Astrocyte (in vitro differentiated cells and primary cell): ENCODE measurements at regions not wholly inside any gene's neighbourhood (a gene's known extent, or its start where the extent isn't known, plus 50 kb on each side); places are given as distances from the start of the nearest gene placed in this dataset.

Experiments used
- DNase-seq: peaks from one replicate; pipeline ENCODE4 v3.0.0-alpha.2; 2010; ENCODE audit warnings: low read depth
- FAIRE-seq: peaks from 2 replicates; lab custom pipeline; 2011; peaks lifted over from hg19 to GRCh38; lab: Jason Lieb, UNC
- H2AFZ ChIP-seq: 2 replicates; pipeline ENCODE4 v1.6.0; 2012; ENCODE audit warnings: low read depth, low read length, inconsistent platforms
- H3K27ac ChIP-seq: 2 replicates; pipeline ENCODE4 v1.5.1; 2011; ENCODE audit warnings: low read depth, low read length, inconsistent platforms
- H3K27me3 ChIP-seq: 2 replicates; pipeline ENCODE4 v1.6.0; 2011; ENCODE audit warnings: low read length, inconsistent platforms; ENCODE audit not compliant: insufficient read depth
- H3K36me3 ChIP-seq: 2 replicates; pipeline ENCODE4 v1.5.1; 2011; ENCODE audit warnings: low read length, inconsistent platforms; ENCODE audit not compliant: insufficient read depth
- H3K4me1 ChIP-seq: 2 replicates; pipeline ENCODE4 v1.5.1; 2011; ENCODE audit warnings: low read length, inconsistent platforms; ENCODE audit not compliant: insufficient read depth
- H3K4me2 ChIP-seq: 2 replicates; pipeline ENCODE4 v1.6.0; 2012; ENCODE audit warnings: low read length, inconsistent platforms
- H3K4me3 ChIP-seq: 2 replicates; pipeline ENCODE4 v1.5.1; 2011; ENCODE audit warnings: low read depth, mild to moderate bottlenecking, low read length, inconsistent platforms; ENCODE audit not compliant: insufficient read depth
- H3K79me2 ChIP-seq: 2 replicates; pipeline ENCODE4 v1.6.0; 2012; ENCODE audit warnings: mild to moderate bottlenecking, low read length, inconsistent platforms; ENCODE audit not compliant: insufficient read depth
- H3K9ac ChIP-seq: 2 replicates; pipeline ENCODE4 v1.6.0; 2012; ENCODE audit warnings: mild to moderate bottlenecking, low read length, inconsistent platforms
- H3K9me3 ChIP-seq: 2 replicates; pipeline ENCODE4 v1.5.1; 2012; ENCODE audit warnings: low read depth, mild to moderate bottlenecking, low read length, inconsistent platforms; ENCODE audit not compliant: insufficient read depth
- H4K20me1 ChIP-seq: 2 replicates; pipeline ENCODE4 v1.6.0; 2012; ENCODE audit warnings: low read length, inconsistent platforms; ENCODE audit not compliant: insufficient read depth
- H3K27ac Mint-ChIP-seq: one replicate; pipeline ENCODE4 v1.8.0; 2021; ENCODE audit warnings: mild to moderate bottlenecking, mixed read lengths; ENCODE audit not compliant: unreplicated experiment
- H3K27me3 Mint-ChIP-seq: one replicate; pipeline ENCODE4 v1.8.0; 2021; ENCODE audit warnings: low read depth, mixed read lengths; ENCODE audit not compliant: unreplicated experiment
- H3K36me3 Mint-ChIP-seq: one replicate; pipeline ENCODE4 v1.8.0; 2021; ENCODE audit warnings: low read depth, mixed read lengths; ENCODE audit not compliant: unreplicated experiment
- H3K4me1 Mint-ChIP-seq: one replicate; pipeline ENCODE4 v1.8.0; 2021; ENCODE audit warnings: low read depth, mixed read lengths; ENCODE audit not compliant: unreplicated experiment
- H3K4me3 Mint-ChIP-seq: one replicate; pipeline ENCODE4 v1.8.0; 2021; ENCODE audit warnings: mild to moderate bottlenecking, moderate library complexity, mixed read lengths; ENCODE audit not compliant: unreplicated experiment
- H3K9me3 Mint-ChIP-seq: one replicate; pipeline ENCODE4 v1.8.0; 2021; ENCODE audit warnings: mild to moderate bottlenecking, mixed read lengths; ENCODE audit not compliant: unreplicated experiment
- EZH2 ChIP-seq: IDR thresholded peaks from 2 replicates; pipeline ENCODE4 v1.6.1; 2012; ENCODE audit warnings: mild to moderate bottlenecking, low read length, inconsistent platforms; ENCODE audit not compliant: insufficient read depth
- TF ChIP-seq, protein P1 (sequence below): IDR thresholded peaks from 2 replicates; pipeline ENCODE4 v1.5.1; 2011; ENCODE audit warnings: low read depth, mild to moderate bottlenecking, inconsistent platforms, low read length, moderate library complexity; ENCODE audit not compliant: insufficient read depth

DNA sequence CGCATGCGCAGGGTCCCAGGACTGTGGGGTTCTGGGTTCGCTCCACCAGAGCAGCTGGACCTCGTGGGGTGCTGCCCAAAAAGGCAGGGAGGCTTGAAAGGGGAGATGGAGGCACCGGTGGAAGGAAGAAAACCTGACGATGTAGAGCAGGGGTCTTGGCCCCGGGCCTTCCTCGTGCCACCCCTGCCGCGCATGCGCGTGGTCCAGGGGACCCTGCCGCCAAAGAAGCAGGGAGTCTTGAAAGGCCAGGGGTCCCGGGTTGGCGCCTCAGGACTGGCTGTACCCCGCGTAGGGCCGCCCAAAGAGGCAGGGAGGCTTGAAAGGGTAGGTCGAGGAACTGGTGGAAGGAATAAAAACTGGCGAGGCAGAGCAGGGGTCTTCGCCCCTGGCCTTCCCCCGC lies 321.0 kb downstream of the ALG10 start:
- no peaks in the 10 kb centered on the region for H3K36me3 Mint-ChIP-seq
- TF ChIP-seq, protein P1, sequence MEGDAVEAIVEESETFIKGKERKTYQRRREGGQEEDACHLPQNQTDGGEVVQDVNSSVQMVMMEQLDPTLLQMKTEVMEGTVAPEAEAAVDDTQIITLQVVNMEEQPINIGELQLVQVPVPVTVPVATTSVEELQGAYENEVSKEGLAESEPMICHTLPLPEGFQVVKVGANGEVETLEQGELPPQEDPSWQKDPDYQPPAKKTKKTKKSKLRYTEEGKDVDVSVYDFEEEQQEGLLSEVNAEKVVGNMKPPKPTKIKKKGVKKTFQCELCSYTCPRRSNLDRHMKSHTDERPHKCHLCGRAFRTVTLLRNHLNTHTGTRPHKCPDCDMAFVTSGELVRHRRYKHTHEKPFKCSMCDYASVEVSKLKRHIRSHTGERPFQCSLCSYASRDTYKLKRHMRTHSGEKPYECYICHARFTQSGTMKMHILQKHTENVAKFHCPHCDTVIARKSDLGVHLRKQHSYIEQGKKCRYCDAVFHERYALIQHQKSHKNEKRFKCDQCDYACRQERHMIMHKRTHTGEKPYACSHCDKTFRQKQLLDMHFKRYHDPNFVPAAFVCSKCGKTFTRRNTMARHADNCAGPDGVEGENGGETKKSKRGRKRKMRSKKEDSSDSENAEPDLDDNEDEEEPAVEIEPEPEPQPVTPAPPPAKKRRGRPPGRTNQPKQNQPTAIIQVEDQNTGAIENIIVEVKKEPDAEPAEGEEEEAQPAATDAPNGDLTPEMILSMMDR, result no peak
- no peak for TF ChIP-seq EZH2
- Histone ChIP-seq H3K27ac (no peak overlapping the region), H3K79me2 (no peaks in the 10 kb centered on the region), H3K9ac (no peak overlapping the region), H3K4me1 (no peaks in the 10 kb centered on the region), H3K36me3 (no peaks in the 10 kb centered on the region), H4K20me1 (no peaks in the 10 kb centered on the region), H3K27me3 (no peaks in the 10 kb centered on the region), H3K9me3 (no peaks in the 10 kb centered on the region), H2AFZ (no peak overlapping the region), H3K4me2 (no peak overlapping the region), H3K4me3 (no peak overlapping the region)
- no peak for FAIRE-seq
- H3K4me3 Mint-ChIP-seq, result no peak overlapping the region
- peaks cover 5% of the 10 kb centered on the region for H3K9me3 Mint-ChIP-seq
- H3K27me3 Mint-ChIP-seq, result no peaks in the 10 kb centered on the region
- no peak for DNase-seq
- H3K27ac Mint-ChIP-seq, result no peak overlapping the region
- no peaks in the 10 kb centered on the region for H3K4me1 Mint-ChIP-seq

DNA sequence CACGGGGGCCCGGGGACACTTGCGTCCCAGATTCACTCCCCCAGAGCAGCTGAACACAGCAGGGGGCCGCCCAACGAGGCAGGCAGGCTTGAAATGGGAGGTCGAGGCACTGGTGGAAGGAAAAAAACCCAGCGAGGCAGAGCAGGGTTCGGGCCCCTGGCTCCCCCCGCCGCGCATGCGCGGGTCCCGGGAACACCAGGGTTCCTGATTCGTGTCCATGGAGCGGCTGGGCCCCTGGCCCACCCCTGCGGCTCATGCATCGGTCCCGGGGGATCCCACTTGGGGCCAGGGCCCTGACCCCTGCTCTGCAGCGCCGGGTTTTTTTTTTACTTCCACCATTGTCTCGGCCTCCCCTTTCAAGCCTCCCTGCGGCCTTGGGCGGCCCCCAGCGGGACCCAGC lies 321.5 kb downstream of the ALG10 start:
- no peak for FAIRE-seq

DNA sequence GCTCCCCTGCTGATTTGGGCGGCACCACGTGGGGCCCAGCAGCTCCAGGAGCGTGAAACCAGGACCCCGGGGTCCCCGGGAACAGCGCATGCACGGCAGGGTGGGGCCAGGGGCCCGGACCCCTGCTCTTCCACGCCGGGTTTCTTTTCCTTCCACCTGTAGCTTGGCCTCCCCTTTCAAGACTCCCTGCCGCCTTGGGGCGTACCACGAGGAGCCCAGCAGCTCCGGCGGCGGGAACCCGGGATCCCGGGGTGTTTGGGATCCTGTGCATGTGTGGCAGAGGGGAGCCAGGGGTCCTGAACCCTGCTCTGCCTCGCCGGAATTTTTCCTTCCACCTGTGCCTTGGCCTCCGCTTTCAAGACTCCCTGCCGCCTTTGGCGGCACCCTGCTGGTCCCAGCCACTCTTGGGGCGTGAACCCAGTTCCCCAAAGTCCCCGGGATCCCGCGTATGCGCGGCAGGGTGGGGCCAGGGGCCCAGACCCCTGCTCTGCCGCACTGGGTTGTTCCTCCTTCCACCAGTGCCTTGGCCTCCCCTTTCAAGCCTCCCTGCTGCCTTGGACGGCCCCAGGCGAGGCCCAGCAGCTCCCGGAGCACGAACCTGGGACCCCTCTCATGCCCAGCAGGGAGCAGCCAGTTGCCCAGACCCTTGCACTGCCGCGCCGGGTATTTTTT lies 322.7 kb downstream of the ALG10 start:
- Histone ChIP-seq H3K27ac (no peak overlapping the region), H3K9ac (no peak overlapping the region), H3K27me3 (no peaks in the 10 kb centered on the region), H3K4me2 (no peak overlapping the region), H3K4me3 (no peak overlapping the region), H3K36me3 (no peaks in the 10 kb centered on the region), H2AFZ (no peak overlapping the region), H3K9me3 (no peaks in the 10 kb centered on the region), H3K4me1 (no peaks in the 10 kb centered on the region), H3K79me2 (no peaks in the 10 kb centered on the region), H4K20me1 (no peaks in the 10 kb centered on the region)
- Mint-ChIP-seq H3K4me1 (no peaks in the 10 kb centered on the region), H3K9me3 (peaks cover 5% of the 10 kb centered on the region), H3K27ac (no peak overlapping the region), H3K27me3 (no peaks in the 10 kb centered on the region), H3K4me3 (no peak overlapping the region), H3K36me3 (no peaks in the 10 kb centered on the region)
- no peak for DNase-seq
- TF ChIP-seq, protein P1, result no peak
- no peak for TF ChIP-seq EZH2
- no peak for FAIRE-seq

More for the DNA sequence above, 321.5 kb downstream of the ALG10 start:
- Histone ChIP-seq H3K27ac (no peak overlapping the region), H3K4me2 (no peak overlapping the region), H3K4me3 (no peak overlapping the region), H3K9ac (no peak overlapping the region), H3K4me1 (no peaks in the 10 kb centered on the region), H3K9me3 (no peaks in the 10 kb centered on the region), H3K27me3 (no peaks in the 10 kb centered on the region), H3K79me2 (no peaks in the 10 kb centered on the region), H4K20me1 (no peaks in the 10 kb centered on the region), H3K36me3 (no peaks in the 10 kb centered on the region), H2AFZ (no peak overlapping the region)
- no peak overlapping the region for H3K27ac Mint-ChIP-seq
- peaks cover 5% of the 10 kb centered on the region for H3K9me3 Mint-ChIP-seq
- H3K4me1 Mint-ChIP-seq, result no peaks in the 10 kb centered on the region
- no peaks in the 10 kb centered on the region for H3K27me3 Mint-ChIP-seq
- TF ChIP-seq EZH2, result no peak
- TF ChIP-seq, protein P1, result no peak
- no peak overlapping the region for H3K4me3 Mint-ChIP-seq
- DNase-seq, result no peak
- H3K36me3 Mint-ChIP-seq, result no peaks in the 10 kb centered on the region
